Activated CD4-positive, alpha-beta T cell treated with anti-CD3 and anti-CD28 coated beads for 24 hours (primary cell): ENCODE measurements at regions not wholly inside any gene's neighbourhood (a gene's known extent, or its start where the extent isn't known, plus 50 kb on each side); places are given as distances from the start of the nearest gene placed in this dataset.
A peak's percentile ranks its signal among the peaks of the same experiment; 100 is the strongest.
"Not testable (repeated sequence)": the region's sequence is repeated elsewhere in the genome, so short reads cannot be mapped to it uniquely, and the experiment has no call there.

Experiments
- DNase-seq, 2 donors: peaks; one replicate each; pipeline ENCODE4 v3.0.0-alpha.2; 2020; ENCODE audit warnings: low read depth in 2 of 2

DNA sequence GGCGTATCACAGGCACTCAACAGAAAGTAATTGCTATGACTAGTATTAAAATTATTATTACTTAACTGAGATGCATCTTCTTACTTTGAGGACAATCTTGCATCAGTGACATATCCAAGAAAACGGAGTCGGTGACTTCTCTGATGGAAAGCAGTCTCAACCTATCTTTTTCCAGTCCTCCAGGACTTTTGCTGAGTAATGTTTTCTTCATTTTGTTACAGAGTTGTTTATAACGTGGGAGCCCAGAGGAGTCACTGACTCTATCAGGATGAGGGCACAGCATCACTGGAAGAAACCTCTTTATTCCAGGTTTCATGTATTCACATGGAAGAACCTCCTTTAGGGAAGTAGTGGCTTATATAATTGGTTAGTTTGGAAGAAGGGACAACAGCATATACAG lies 51.5 kb upstream of the MELK start:
- DNase-seq = no peak

DNA sequence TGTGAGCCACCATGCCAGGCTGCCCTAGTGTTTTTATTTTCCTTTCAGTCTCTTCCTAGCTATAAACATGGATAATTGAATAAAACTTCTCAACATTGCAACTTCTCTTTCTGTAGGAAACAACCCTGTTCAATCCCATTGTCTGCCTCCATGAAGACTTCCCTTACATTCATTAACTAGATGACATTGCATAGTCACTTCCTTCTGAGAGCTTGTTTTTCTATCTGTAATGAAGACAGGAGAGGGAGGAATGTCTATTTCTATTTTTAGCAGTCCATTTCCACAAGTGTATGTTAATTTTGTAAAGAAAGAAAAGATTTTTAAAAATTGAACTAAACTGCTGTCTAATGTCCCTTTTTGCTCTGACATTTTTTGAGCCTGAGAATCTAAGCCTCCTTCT lies 55.6 kb upstream of the MELK start:
- DNase-seq = no peak

DNA sequence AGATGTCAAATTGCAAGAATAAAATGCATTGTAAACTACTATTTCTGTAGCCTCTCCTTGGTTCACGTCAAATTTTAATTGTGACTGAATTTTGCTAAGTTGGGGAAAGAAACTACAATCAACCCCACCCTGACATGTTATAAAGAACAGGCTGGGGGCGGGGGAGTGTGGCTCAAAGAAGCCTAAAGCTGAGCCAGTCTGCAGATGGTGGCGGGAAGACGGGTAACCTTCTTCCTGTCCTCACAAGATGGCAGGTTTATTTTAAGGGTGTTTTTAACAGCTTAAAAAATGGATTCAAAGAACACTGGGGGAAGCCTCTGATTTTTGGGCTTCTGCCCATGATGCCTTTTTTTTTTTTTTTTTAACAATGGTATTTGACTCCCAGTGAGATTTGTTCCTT lies 68.5 kb upstream of the MELK start:
- no peak for DNase-seq

DNA sequence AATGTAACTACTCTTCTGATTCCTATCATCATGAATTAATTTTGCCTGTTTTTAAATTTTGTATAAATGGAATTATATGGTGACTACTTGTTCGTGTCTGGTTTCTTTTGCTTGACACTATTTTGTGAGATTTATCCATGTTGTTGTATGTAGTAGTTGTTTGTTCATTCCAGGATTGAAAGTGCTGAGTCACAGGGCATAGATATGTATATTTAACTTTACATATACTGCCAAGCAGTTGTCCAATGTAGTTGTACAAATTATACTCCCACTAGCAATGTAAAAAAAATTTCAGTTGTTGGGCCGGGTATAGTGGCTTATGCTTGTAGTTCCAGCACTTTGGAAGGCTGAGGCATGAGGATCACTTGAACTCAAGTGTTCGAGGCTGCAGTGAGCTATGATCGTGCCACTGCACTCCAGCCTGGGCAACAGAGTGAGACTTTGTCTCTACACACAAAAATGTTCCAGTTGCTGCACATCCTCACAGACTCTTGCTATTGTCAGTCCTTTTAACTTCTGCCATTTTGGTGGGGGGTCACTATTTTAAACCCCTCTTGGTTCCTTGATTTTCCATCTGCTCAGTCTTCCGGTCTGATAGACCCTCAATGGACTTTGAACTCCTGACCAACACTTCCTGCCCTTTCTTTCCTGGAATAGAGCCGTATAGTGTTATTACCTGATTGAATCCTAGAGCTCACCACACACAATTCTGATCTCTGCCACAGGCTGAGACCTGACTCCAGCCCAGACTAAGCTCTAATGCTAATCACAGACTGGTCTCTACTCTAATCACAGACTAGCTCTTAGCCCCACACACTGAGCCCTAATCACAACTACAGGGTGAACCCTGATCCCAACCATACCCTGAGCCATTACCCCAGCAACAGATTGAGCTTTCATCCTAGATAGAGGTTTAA lies 69.3 kb upstream of the MELK start:
- DNase-seq = no peak

DNA sequence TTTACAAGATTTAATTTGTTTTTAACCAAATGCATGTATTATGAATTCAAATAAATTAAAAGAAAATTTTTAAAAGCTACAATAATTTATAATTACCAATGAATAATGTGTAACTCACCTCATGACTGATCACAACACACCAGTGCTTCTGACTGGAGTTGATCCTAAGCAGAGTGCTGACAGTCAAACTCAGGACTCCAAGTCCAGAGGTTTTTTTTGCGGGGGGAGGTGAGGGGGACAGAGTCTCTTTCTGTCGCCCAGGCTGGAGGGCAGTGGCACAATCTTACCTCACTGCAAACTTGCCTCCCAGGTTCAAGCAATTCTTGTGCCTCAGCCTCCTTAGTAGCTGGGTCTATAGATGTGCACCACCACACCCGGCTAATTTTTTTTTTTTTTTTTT lies 71.0 kb upstream of the MELK start:
- no peak for DNase-seq

DNA sequence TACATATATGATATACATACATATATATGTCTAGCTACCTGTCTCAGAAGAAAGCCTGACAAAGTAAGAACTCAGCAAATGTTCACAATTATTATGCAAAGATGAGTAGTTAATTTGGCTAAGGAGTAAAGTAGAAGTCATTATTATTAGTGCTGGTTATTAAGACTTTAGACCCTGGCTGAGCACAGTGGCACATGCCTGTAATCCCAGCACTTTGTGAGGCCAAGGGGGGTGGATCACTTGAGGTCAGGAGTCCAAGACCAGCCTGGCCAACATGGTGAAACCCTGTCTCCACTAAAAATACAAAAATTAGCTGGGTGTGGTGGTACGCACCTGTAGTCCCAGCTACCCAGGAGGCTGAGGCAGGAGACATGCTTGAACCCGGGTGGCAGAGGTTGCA lies 71.8 kb upstream of the MELK start:
- DNase-seq = not testable (repeated sequence)

DNA sequence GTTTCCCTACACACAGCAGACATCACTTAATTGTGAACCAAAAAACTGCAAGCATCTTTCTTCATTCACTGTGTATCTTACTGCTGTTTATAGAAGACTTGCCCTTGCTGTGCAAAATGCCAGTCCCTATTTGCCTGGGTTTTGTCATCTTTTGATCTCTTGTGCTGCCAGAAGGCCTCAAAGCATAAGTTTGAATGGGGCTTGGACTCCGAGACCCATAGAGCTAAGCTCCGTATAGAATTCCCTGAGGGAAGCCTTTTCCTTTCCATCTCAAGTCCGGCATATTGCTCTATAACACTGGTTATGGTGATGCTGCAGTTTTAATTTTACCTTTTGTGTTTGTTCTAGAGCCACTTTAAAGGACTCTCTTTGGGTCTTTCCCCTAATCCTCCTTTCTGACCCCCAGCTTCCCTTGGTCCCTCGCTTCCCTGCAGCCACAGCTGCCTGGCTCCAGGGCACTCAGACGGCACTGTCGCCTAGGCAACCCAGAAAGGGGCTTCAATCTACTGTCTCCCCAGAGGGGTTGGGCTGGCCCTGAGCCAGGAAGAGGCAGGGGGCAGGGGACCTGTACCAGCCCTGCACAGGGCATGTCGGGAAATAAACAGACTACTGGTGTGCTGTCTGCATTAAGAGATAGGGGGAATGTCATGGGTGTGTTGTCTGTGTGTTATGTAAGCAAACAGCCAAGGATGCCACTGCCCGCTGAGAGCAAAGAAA lies 73.4 kb upstream of the MELK start:
- DNase-seq = no peak

DNA sequence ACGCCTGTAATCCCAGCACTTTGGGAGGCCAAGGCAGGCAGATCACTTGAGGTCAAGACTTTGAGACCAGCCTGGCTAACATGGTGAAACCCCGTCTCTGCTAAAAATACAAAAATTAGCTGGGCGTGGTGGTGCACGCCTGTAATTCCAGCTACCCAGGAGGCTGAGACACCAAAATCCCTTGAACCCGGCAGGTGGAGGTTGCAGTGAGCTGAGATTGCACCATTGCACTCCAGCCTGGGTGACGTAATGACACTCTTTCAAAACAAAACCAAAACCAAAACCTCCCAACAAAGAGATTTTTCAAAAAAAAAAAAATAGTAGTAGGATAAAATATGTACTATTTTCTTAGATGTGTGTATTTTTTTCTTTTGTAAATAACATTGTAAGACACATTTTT lies 79.1 kb upstream of the MELK start:
- DNase-seq = peak in 1 of 2 donors; percentile 27

DNA sequence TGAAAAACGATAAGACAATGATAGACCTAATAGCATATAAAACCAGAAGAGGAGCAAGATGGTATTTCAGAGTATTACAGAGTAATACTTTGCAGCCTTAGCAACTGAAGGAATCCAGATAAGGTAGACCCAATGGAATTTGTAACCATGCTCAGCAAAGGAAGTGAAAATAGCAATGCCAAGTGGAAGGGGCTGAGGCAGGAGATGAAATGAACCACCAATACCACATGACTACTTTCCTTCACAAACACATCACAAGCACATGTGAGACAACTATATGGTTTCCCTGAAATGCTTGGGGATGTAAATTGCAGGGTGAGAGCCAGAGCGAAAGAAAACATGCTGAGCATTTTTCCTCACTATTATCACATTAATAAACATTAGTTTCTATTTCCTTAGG lies 79.8 kb upstream of the MELK start:
- no peak for DNase-seq

DNA sequence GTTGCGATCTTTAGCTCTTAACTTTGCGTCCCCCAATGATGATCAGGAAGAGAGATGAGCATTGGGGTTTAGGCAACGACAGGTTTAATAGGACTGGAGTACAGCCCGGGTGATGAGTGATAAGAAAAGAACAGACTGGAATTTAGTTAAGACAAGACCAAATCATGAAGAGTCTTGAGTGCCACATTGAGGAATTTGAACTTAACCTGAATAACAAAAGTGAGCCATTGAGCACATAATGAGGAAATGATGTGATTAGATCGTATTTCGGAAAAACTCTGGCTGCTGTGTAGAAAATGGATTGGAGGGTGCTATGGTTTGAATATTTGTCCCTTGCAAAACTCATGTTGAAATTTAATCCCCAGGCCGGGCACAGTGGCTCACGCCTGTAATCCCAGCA lies 83.2 kb upstream of the MELK start:
- no peak for DNase-seq

DNA sequence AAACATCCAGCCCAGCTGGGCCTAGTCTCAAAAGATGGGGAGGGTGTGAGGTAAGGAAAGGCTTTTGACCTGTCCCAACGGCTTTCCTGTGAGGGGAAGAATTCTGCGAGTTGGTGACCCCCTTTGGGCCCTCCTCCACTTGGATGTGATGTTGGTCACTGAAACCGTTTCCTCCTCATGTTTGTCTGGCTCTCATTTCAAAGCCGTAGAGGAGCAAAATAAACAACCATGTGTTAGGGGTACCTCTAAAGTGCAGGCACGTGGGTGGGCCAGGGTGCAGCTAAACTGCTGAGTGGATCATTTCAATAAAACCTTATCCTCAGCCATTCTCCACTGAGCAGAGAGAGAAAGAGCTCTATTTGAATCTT lies 84.3 kb upstream of the MELK start:
- no peak for DNase-seq

DNA sequence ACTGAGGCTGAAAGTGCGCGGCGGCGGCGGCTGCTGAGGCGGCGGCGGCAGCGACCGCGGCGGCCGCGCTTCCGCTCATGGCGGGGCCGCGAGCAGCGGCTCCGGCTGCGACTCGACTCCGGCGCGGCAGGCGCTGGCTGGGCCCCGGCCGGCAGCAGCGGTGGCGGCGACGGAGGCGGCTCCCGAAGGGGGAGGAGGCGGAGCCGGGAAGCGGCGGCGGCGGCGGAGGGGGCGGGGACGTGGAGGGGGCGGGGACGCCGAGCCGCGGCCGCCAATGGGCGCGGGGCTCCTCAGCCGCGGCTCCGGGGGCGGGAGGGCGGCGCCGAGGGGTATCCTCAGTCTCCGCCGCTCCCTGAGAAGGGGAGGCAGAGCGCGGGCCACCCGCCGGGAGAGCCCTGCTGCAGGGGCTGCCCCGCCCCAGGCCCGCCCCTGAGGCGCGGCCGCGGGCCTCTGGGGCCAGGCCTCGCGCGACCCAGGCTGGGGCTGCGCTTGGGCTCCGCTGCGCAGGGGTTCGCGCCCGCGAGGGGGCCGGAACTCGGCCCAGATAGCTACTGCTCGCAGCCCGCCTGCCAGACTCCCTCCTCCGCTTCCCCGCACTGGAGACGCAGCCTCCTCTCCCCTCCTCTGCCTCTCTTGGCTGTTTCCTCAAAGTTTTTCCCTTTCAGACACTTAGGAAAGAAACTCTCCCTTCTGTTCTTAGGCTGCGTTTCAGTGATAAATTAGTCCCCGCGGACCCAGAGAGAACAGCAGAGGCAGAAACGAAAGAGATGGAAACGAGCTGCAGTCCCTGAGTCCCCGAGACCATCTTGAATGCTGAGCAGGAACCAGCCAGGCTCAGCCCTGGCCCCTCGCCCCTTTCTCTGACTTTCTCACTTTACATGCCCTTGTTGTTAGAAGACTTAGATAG lies 85.0 kb upstream of the MELK start:
- peak; percentile 79 to 85 for DNase-seq

DNA sequence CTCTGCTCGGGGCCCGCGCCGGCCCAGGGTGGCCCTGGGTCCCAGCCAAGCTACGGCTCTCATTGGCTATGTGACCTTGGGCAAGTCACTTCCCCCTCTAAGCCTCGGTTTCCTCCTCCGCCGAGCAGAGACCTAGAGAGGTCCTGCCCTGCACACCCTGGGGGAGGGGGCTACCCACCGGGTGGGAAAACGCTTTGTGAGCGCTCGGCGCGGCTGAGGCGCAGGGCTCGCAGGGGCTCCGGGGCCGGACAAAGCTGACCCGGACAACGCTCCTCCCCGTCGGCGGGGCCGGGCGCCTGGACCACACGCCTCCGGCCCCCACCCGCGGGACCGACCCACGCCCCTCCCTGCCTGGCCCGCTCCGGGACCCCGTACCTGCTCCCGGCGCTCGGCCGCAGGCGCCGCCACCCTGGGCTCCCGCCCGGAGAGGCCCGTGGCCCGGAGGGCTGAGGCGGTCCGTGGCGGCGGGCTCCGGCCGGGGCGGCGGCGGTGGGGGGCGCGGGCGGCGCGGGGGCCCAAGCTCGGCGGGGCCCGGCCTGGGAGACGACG lies 85.7 kb upstream of the MELK start:
- DNase-seq = peak in 1 of 2 donors; percentile 38

DNA sequence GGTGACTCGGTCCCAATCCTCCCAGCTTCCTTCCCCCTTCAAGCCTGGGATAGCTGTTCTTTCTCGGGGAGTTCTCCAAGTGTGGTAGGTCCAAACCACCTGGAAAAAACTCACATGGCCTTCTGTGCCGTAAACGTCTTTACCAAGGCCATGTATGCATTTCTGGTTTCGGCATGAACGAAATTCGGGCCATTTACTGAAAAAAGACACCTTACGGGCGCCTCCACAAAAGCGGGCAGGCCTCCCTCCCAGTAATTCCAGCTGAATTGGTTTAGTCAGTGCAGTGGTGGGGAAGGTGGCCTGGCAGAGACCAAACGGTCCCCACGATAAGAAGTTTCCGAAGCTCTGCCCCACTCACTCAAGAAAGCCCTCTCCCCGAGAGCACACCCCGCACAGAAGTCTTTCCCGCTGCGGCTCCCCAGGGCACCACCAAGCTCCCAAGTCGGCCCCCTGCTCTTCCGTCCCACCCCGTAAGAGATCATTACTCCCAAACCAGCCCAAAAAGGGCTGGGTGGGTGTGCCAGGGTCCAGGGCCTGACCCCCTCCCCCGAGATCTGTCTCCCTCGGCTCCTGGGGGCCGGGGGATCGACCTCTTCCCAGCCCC lies 86.3 kb upstream of the MELK start:
- no peak for DNase-seq

DNA sequence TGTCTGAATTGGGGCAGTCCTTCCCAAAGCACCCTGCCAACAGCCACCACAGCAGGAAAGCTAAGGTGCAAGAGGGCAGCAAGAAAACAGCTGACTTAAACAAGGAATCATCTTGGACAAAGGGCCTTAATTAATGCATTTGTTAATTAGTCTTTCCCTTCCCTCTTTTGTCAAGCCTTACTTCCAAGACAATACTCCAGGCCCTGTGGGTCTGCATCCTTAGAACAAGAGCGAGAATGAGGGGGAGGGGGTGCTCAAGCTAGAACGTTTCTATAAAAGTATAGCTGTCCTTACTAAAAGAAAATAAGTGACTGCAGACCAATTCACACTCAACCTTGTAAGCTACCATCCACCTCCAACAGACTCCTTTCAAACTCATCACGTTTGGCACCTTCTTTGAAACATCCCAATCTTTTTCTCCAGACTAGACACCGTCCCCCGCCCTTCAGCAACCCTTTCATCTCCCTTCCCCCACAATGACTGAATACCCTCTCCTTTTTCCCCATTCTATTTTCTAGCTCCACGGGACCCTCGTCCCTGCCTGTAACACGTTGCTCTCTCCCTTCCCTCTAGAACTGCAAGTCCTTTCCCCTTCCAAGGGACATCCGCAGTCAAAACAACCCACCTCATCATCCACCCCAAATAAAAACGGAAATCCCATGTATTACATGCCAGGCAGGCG lies 85.7 kb upstream of the RNF38 start:
- DNase-seq = no peak

DNA sequence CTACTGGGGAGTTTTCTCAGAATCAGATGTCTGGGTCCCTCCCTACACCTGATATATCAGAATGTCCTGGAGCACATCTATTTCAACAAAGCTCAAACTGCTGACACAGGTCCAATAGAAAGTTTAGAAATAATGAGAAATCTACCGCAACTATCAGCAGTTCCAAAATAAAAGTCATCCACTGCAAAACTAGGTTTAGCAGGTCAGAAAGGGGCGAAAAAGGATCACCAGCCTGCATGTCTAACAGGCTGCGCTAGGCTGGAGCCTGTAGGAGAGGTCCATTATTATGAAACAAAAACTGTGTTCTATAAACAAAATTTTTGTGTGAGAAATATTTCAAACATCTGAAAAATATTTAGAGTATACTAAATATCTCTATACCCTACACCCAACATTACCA lies 84.1 kb upstream of the RNF38 start:
- no peak for DNase-seq

DNA sequence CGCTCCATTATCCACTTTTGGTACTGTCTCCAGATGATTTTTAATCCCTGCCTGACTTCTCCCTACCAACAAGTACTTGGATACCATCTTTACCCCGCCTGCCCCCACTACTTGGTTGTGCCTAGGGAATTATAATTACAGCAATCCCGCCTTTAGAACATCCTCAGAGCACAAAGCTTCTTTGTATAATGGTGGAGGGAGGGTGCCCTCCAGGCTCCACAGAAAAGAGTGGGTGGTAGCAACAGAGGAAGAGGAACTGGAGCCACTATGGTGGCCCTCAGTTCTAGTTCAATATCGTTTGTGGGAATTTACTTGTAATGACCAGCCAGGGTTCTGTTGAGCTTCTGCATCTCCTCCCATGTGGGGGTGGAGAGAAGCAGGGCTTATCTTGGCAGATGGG lies 79.0 kb upstream of the RNF38 start:
- no peak for DNase-seq

DNA sequence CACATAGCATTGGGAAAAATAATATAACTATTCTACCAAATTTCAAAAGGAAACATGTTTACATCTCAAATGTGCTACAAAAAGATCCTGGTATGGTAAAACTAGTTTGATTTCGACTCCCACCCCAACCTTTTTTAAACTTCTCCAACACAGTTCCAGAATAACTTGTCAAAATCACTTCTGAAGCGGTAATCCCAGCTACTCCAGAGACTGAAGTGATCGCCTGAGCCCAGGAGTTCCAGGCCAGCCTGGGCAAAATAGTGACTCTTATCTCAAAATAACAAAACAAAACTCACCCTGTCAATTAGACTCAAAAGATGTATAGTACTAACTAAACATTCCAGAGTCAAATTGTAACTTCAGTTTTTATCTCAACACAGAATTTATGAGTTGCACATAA lies 71.3 kb upstream of the RNF38 start:
- no peak for DNase-seq

DNA sequence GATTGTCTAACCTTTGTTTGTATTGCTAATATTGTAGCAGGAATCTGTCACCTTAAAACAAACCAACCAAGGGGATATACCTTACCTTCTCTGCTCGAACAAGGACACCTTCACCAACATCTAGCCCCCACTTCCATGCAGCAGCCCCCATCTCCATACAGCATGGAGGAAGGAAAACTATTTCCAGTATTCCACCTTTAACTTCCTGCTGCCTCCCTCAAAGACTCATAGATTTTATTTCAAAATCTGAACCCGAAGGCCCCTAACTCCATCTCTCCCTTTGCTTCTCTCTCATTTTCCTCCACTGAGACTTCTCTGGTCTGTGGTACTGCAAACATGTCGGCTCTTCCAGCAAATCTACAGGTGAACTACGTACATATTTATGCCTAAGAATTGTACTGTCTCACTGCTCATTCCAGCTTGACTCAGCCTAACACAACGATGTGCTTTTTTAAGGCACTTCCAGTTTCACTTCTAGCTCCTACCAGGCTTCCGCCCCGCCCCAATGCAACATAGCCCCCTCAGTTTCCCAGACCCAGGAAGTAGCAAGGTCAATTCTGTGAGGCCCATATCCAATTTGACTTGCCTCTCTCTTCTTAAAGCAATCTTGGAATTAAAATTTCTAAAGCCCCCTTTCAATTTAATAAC lies 70.7 kb upstream of the RNF38 start:
- peak in 1 of 2 donors; percentile 33 for DNase-seq

DNA sequence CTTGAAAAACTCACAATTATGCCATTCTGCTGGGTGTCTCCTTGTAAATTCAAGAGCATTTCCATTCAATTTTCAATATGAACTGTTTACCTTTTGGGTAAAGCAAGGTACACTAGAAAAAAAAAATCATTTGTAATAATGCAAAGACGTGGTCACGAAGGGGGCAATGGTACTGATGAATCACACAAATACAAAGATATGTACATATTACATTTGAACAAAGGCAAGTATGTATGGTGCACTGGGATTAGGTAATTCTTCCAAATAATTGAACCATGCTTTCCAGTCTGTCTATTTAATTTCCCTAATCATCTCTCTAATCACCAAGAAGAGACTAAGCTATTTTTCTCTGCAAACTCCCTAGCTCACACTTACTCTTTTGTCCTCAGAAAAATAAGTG lies 63.4 kb upstream of the RNF38 start:
- DNase-seq = no peak
